Hepatocyte (in vitro differentiated cells): ENCODE measurements at regions not wholly inside any gene's neighbourhood (a gene's known extent, or its start where the extent isn't known, plus 50 kb on each side); places are given as distances from the start of the nearest gene placed in this dataset.

Source experiments
- CTCF ChIP-seq: fragments of 200-600 bp; sonication (generic); IDR thresholded peaks from 2 replicates; pipeline ENCODE4 v1.5.1; 2016; ENCODE audit warnings: antibody characterized with exemption, mild to moderate bottlenecking; ENCODE audit not compliant: poor library complexity
- EZH2 ChIP-seq: fragments of 200-600 bp; sonication (generic); IDR thresholded peaks from 2 replicates; pipeline ENCODE4 v1.6.1; 2016; ENCODE audit warnings: antibody characterized with exemption, mild to moderate bottlenecking, borderline replicate concordance
- EZH2phosphoT487 ChIP-seq: fragments of 200-600 bp; sonication (generic); IDR thresholded peaks from one replicate; pipeline ENCODE4 v1.6.1; 2018; ENCODE audit warnings: antibody characterized with exemption, mild to moderate bottlenecking, low read depth, moderate library complexity; ENCODE audit not compliant: unreplicated experiment, severe bottlenecking

GRCh38 chr13:72453161-72453560 lies 274.3 kb downstream of the MZT1 start:
- TF ChIP-seq CTCF (no peak), EZH2 (no peak), EZH2phosphoT487 (no peak)
